Activated B cell treated with CpG ODN at 0.5 μM for 24 hours (primary cell): ENCODE measurements at regions not wholly inside any gene's neighbourhood (a gene's known extent, or its start where the extent isn't known, plus 50 kb on each side); places are given as distances from the start of the nearest gene placed in this dataset.
A peak's percentile ranks its signal among the peaks of the same experiment; 100 is the strongest.

Experiments
- ATAC-seq: fragments of 200-7000 bp; cut with Tn5 transposase; one replicate; pipeline ENCODE4 v1.10.0; 2021; ENCODE audit warnings: low read depth, mild to moderate bottlenecking, moderate library complexity
- CTCF ChIA-PET: fragments of 350-600 bp; sonication (Branson Sonifier 250); formaldehyde crosslinking; loops from one replicate; lab custom pipeline; 2021; ENCODE audit warnings: antibody characterized with exemption; lab: Charles Lee
- POLR2A ChIA-PET: fragments of 350-600 bp; sonication (Branson Sonifier 250); formaldehyde crosslinking; loops from one replicate; lab custom pipeline; 2021; ENCODE audit warnings: antibody characterized with exemption; lab: Charles Lee
- DNase-seq: peaks from one replicate; pipeline ENCODE4 v3.0.0; 2022
- H3K27ac Mint-ChIP-seq: one replicate; pipeline ENCODE4 v1.8.0; 2020; ENCODE audit warnings: mixed read lengths
- H3K27me3 Mint-ChIP-seq: one replicate; pipeline ENCODE4 v1.8.0; 2021; ENCODE audit warnings: mixed read lengths
- H3K36me3 Mint-ChIP-seq: one replicate; pipeline ENCODE4 v1.8.0; 2021; ENCODE audit warnings: low read depth, mixed read lengths
- H3K4me1 Mint-ChIP-seq: one replicate; pipeline ENCODE4 v1.8.0; 2021; ENCODE audit warnings: mixed read lengths
- H3K4me3 Mint-ChIP-seq: one replicate; pipeline ENCODE4 v1.8.0; 2020; ENCODE audit warnings: mild to moderate bottlenecking, mixed read lengths
- H3K9me3 Mint-ChIP-seq: one replicate; pipeline ENCODE4 v1.8.0; 2020; ENCODE audit warnings: mixed read lengths
- CTCF ChIP-seq: fragments of 200-600 bp; IDR thresholded peaks from one replicate; pipeline ENCODE4 v1.8.0; 2022; ENCODE audit warnings: antibody characterized with exemption, mild to moderate bottlenecking
- intact Hi-C: fragments of 100-400 bp; cut with micrococcal nuclease; formaldehyde crosslinking; loops from one replicate; pipeline ENCODE4 v1.15.1; 2024

- no peak for DNase-seq
- CTCF ChIA-PET: no interaction called here
- Mint-ChIP-seq H3K36me3 (no peaks in the 10 kb centered on the region), H3K27ac (no peak overlapping the region), H3K9me3 (no peaks in the 10 kb centered on the region), H3K4me1 (peaks cover 8% of the 10 kb centered on the region), H3K27me3 (peaks cover 20% of the 10 kb centered on the region), H3K4me3 (no peak overlapping the region)
- ATAC-seq: no peak
- no peak for TF ChIP-seq CTCF
- intact Hi-C loops: no loop called here
- POLR2A ChIA-PET: no interaction called here
Observed at GRCh38 chr17:79246225-79247190, 171.9 kb downstream of the ENGASE start.

GRCh38 chr17:79244665-79245064 is 170.0 kb downstream of the ENGASE start:
- Mint-ChIP-seq H3K9me3 (no peaks in the 10 kb centered on the region), H3K36me3 (no peaks in the 10 kb centered on the region), H3K4me1 (peaks cover 8% of the 10 kb centered on the region), H3K4me3 (no peak overlapping the region), H3K27me3 (peaks cover 11% of the 10 kb centered on the region), H3K27ac (no peak overlapping the region)
- ATAC-seq (no peak), DNase-seq (no peak)
- intact Hi-C loops: no loop called here
- CTCF ChIA-PET: no interaction called here
- TF ChIP-seq CTCF: no peak
- POLR2A ChIA-PET: no interaction called here

- Mint-ChIP-seq H3K9me3 (no peaks in the 10 kb centered on the region), H3K36me3 (no peaks in the 10 kb centered on the region), H3K27me3 (peaks cover 6% of the 10 kb centered on the region), H3K4me3 (no peak overlapping the region), H3K27ac (no peak overlapping the region), H3K4me1 (peaks cover 8% of the 10 kb centered on the region)
- ATAC-seq (no peak), DNase-seq (no peak)
- intact Hi-C loops: no loop called here
- CTCF ChIA-PET: no interaction called here
- POLR2A ChIA-PET: no interaction called here
- no peak for TF ChIP-seq CTCF
Observed at GRCh38 chr17:79243996-79244395, 169.4 kb downstream of the ENGASE start.

GRCh38 chr17:79243603-79243990 is 169.0 kb downstream of the ENGASE start:
- no peak overlapping the region for H3K4me3 Mint-ChIP-seq
- intact Hi-C loops: no loop called here
- DNase-seq: no peak
- TF ChIP-seq CTCF: no peak
- peaks cover 6% of the 10 kb centered on the region for H3K27me3 Mint-ChIP-seq
- no peak for ATAC-seq
- ChIA-PET POLR2A (no interaction called here), CTCF (no interaction called here)
- no peak overlapping the region for H3K27ac Mint-ChIP-seq
- H3K4me1 Mint-ChIP-seq: peaks cover 8% of the 10 kb centered on the region
- no peaks in the 10 kb centered on the region for H3K9me3 Mint-ChIP-seq
- no peaks in the 10 kb centered on the region for H3K36me3 Mint-ChIP-seq

- H3K4me1 Mint-ChIP-seq: peaks cover 8% of the 10 kb centered on the region
- CTCF ChIA-PET: no interaction called here
- ATAC-seq (peak; percentile 85), DNase-seq (no peak)
- POLR2A ChIA-PET: no interaction called here
- H3K27ac Mint-ChIP-seq: no peak overlapping the region
- H3K36me3 Mint-ChIP-seq: no peaks in the 10 kb centered on the region
- peaks cover 6% of the 10 kb centered on the region for H3K27me3 Mint-ChIP-seq
- TF ChIP-seq CTCF: no peak
- no peaks in the 10 kb centered on the region for H3K9me3 Mint-ChIP-seq
- intact Hi-C loops: no loop called here
- no peak overlapping the region for H3K4me3 Mint-ChIP-seq
Observed at GRCh38 chr17:79242873-79243602, 168.4 kb downstream of the ENGASE start.
